GM13977 (cell line): ENCODE measurements at regions not wholly inside any gene's neighbourhood (a gene's known extent, or its start where the extent isn't known, plus 50 kb on each side); places are given as distances from the start of the nearest gene placed in this dataset.

Experiments
- DNase-seq: peaks from one replicate; pipeline ENCODE4 v3.0.0; 2012; ENCODE audit warnings: low spot score
- in situ Hi-C: fragments of 300-500 bp; cut with MboI; formaldehyde crosslinking; loops from one replicate; pipeline ENCODE4 v1.12.0; 2022; ENCODE audit warnings: low sequenced_read_pairs, low pct_unique_long_range_greater_than_20kb, mixed read lengths, inconsistent platforms; ENCODE audit not compliant: unreplicated experiment
- TF ChIP-seq, protein P1 (sequence below): IDR thresholded peaks from 2 replicates; pipeline ENCODE4 v1.5.1; 2012; ENCODE audit warnings: mild to moderate bottlenecking, control low read depth; ENCODE audit not compliant: insufficient read depth; ENCODE audit errors: extremely low read depth, missing control alignments

DNA sequence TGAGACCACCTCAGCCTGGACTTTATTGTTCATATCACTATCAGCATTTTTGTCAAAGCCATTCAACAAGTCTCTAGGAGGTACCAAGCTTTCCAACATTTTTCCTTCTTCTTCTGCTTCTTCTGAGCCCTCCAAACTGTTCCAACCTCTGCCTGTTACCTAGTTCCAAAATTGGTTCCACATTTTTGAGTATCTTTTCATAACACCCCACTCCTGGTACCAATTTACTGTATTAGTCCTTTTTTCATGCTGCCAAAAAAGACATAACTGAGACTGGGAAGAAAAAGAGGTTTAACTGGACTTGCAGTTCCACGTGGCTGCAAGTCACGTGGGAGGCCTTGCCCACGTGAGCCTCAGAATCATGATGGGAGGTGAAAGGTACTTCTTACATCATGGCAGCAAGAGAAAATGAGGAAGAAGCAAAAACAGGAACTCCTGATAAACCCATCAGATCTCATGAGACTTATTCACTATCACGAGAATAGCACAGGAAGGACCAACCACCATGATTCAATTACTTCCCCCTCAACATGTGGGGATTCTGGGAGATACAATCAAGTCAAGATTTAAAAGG lies 215.1 kb downstream of the PCDH17 start:
- no peak for DNase-seq
- TF ChIP-seq, protein P1, sequence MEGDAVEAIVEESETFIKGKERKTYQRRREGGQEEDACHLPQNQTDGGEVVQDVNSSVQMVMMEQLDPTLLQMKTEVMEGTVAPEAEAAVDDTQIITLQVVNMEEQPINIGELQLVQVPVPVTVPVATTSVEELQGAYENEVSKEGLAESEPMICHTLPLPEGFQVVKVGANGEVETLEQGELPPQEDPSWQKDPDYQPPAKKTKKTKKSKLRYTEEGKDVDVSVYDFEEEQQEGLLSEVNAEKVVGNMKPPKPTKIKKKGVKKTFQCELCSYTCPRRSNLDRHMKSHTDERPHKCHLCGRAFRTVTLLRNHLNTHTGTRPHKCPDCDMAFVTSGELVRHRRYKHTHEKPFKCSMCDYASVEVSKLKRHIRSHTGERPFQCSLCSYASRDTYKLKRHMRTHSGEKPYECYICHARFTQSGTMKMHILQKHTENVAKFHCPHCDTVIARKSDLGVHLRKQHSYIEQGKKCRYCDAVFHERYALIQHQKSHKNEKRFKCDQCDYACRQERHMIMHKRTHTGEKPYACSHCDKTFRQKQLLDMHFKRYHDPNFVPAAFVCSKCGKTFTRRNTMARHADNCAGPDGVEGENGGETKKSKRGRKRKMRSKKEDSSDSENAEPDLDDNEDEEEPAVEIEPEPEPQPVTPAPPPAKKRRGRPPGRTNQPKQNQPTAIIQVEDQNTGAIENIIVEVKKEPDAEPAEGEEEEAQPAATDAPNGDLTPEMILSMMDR, result no peak

DNA sequence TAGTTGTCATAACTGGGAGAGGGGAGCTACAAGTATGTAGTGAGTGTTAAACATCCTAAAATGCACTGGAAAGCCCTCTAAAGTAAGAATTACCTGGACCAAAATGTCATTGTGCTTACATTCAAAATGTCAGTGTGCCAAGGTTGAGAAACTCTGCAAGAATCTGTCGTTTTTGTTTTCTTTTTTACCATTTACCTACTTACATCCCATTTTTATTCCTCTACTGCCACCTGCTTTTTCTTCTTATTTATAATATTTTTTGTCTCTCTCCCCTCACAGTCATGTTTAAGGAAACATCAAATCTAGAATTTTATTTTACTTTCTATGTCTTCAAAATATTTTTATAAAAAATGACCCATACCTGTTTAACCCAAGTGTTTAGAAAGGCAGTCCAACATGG lies 226.4 kb downstream of the PCDH17 start:
- in situ Hi-C loops, result no loop called here
- DNase-seq, result no peak

More for the DNA sequence above, 215.1 kb downstream of the PCDH17 start:
- in situ Hi-C loops, result no loop called here

GRCh38 chr13:57858376-57858775 lies 226.8 kb downstream of the PCDH17 start:
- TF ChIP-seq, protein P1, result no peak
- DNase-seq, result no peak
- in situ Hi-C loops, result no loop called here

More for the DNA sequence above, 226.4 kb downstream of the PCDH17 start:
- TF ChIP-seq, protein P1, result no peak

GRCh38 chr13:57862879-57863278 lies 231.3 kb downstream of the PCDH17 start:
- in situ Hi-C loops, result no loop called here

GRCh38 chr13:57865600-57866294 lies 234.2 kb downstream of the PCDH17 start:
- in situ Hi-C loops, result no loop called here
- TF ChIP-seq, protein P1, result no peak
- DNase-seq, result no peak

More at GRCh38 chr13:57862879-57863278, 231.3 kb downstream of the PCDH17 start:
- TF ChIP-seq, protein P1, result no peak
- DNase-seq, result no peak

GRCh38 chr13:57874530-57874929 lies 243.0 kb downstream of the PCDH17 start:
- in situ Hi-C loops, result no loop called here
- DNase-seq, result no peak
- TF ChIP-seq, protein P1, result no peak
